Gastrocnemius medialis (tissue), 4 donors: ENCODE measurements at regions not wholly inside any gene's neighbourhood (a gene's known extent, or its start where the extent isn't known, plus 50 kb on each side); places are given as distances from the start of the nearest gene placed in this dataset.

Experiments
- ATAC-seq, 2 donors: fragments of 150-250 bp; one replicate each; pipeline ENCODE4 v1.9.1; 2016
- DNase-seq, 2 donors: peaks; one replicate each; pipeline ENCODE4 v3.0.0-alpha.2; 2019
- H3K27ac ChIP-seq, 4 donors: fragments of 200-600 bp; sonication (generic); 1 replicate in 1 of 4; 2 replicates in 3 of 4; pipeline ENCODE4 v1.5.1; 2016 to 2018; ENCODE audit warnings: mild to moderate bottlenecking in 2 of 4, moderate library complexity in 1 of 4
- H3K27me3 ChIP-seq, 3 donors: fragments of 200-600 bp; sonication (generic) in 2 of 3; 1 replicate in 1 of 3; 2 replicates in 2 of 3; pipeline versions ENCODE4 v1.5.1 to v1.6.0; 2016 to 2019; ENCODE audit warnings: mild to moderate bottlenecking in 1 of 3, moderate library complexity in 1 of 3
- H3K36me3 ChIP-seq, 2 donors: fragments of 200-600 bp; sonication (generic) in 1 of 2; one replicate each; pipeline ENCODE4 v1.5.1; 2017 to 2018
- H3K4me1 ChIP-seq, 2 donors: fragments of 200-600 bp; sonication (generic) in 1 of 2; one replicate each; pipeline ENCODE4 v1.5.1; 2016 to 2017; ENCODE audit warnings: mild to moderate bottlenecking in 2 of 2
- H3K4me3 ChIP-seq, 4 donors: fragments of 200-600 bp; sonication (generic) in 3 of 4; 1 replicate in 1 of 4; 2 replicates in 3 of 4; pipeline ENCODE4 v1.5.1; 2016 to 2019; ENCODE audit warnings: mild to moderate bottlenecking in 2 of 4
- H3K9me3 ChIP-seq, 3 donors: fragments of 200-600 bp; sonication (generic) in 2 of 3; 1 replicate in 1 of 3; 2 replicates in 2 of 3; pipeline ENCODE4 v1.5.1; 2016 to 2019
- CTCF ChIP-seq, 5 experiments: fragments of 450-650 bp in 3 of 5; fragments of 200-600 bp in 2 of 5; sonication (generic) in 2 of 5; IDR thresholded peaks in 4 of 5; conservative IDR thresholded peaks in 1 of 5; 1 replicate in 4 of 5; 2 replicates in 1 of 5; pipeline ENCODE4 v1.5.1; 2016 to 2019; ENCODE audit warnings: antibody characterized with exemption in 5 of 5, mild to moderate bottlenecking in 3 of 5, moderate library complexity in 3 of 5
- POLR2A ChIP-seq, 2 donors: fragments of 450-650 bp; IDR thresholded peaks; one replicate each; pipeline ENCODE4 v1.6.1; 2017; ENCODE audit warnings: antibody characterized with exemption in 2 of 2, mild to moderate bottlenecking in 2 of 2, moderate library complexity in 2 of 2
- in situ Hi-C, 4 donors: fragments of 200-750 bp; cut with MboI; loops; one replicate each; pipeline versions ENCODE4 v1.15.0 to v1.8.0; 2017; ENCODE audit warnings: low sequenced_read_pairs in 4 of 4
- intact Hi-C: fragments of 100-400 bp; cut with DNase I; formaldehyde crosslinking; loops from one replicate; pipeline ENCODE4 v1.15.1; 2023; ENCODE audit warnings: low total_unique reads

- H3K9me3 ChIP-seq, result no peaks in the 10 kb centered on the region
- no peaks in the 10 kb centered on the region for H3K4me1 ChIP-seq
- intact Hi-C loops (no loop called here), in situ Hi-C loops (no loop called here)
- no peak overlapping the region for H3K4me3 ChIP-seq
- no peak for TF ChIP-seq POLR2A (IDR thresholded peaks at IDR 0.05)
- no peaks in the 10 kb centered on the region for H3K36me3 ChIP-seq
- ATAC-seq (no peak), DNase-seq (no peak)
- H3K27ac ChIP-seq, result no peak overlapping the region
- H3K27me3 ChIP-seq, result no peaks in the 10 kb centered on the region
These were observed 392.0 kb downstream of the IL20RB start for GRCh38 chr3:137349557-137350348.

- ATAC-seq (no peak), DNase-seq (no peak)
- in situ Hi-C loops, result no loop called here
- Histone ChIP-seq H3K27me3 (no peaks in the 10 kb centered on the region), H3K27ac (no peak overlapping the region), H3K4me3 (no peak overlapping the region), H3K4me1 (no peaks in the 10 kb centered on the region), H3K36me3 (no peaks in the 10 kb centered on the region), H3K9me3 (no peaks in the 10 kb centered on the region)
- no peak for TF ChIP-seq POLR2A (IDR thresholded peaks at IDR 0.05)
- TF ChIP-seq CTCF (IDR thresholded peaks at IDR 0.05 in 4 of 5, conservative IDR thresholded peaks at IDR 0.05 in 1 of 5), result no peak
- intact Hi-C loops, result no loop called here
These were observed 402.9 kb downstream of the IL20RB start for GRCh38 chr3:137360531-137361201.

- H3K36me3 ChIP-seq, result no peaks in the 10 kb centered on the region
- no peaks in the 10 kb centered on the region for H3K4me1 ChIP-seq
- DNase-seq (no peak), ATAC-seq (no peak)
- TF ChIP-seq POLR2A (IDR thresholded peaks at IDR 0.05), result no peak
- TF ChIP-seq CTCF (IDR thresholded peaks at IDR 0.05 in 4 of 5, conservative IDR thresholded peaks at IDR 0.05 in 1 of 5), result no peak
- no peaks in the 10 kb centered on the region for H3K27me3 ChIP-seq
- H3K9me3 ChIP-seq, result no peaks in the 10 kb centered on the region
- no peak overlapping the region for H3K27ac ChIP-seq
- in situ Hi-C loops (no loop called here), intact Hi-C loops (no loop called here)
- H3K4me3 ChIP-seq, result no peak overlapping the region
These were observed 382.0 kb upstream of the SOX14 start for GRCh38 chr3:137382005-137382594.

- intact Hi-C loops (no loop called here), in situ Hi-C loops (no loop called here)
- H3K9me3 ChIP-seq, result no peaks in the 10 kb centered on the region
- no peak for ATAC-seq
- H3K27ac ChIP-seq, result no peak overlapping the region
- H3K4me3 ChIP-seq, result no peak overlapping the region
- H3K4me1 ChIP-seq, result no peaks in the 10 kb centered on the region
- H3K36me3 ChIP-seq, result no peaks in the 10 kb centered on the region
- TF ChIP-seq POLR2A (IDR thresholded peaks at IDR 0.05) (no peak), CTCF (IDR thresholded peaks at IDR 0.05 in 4 of 5, conservative IDR thresholded peaks at IDR 0.05 in 1 of 5) (no peak)
- no peaks in the 10 kb centered on the region for H3K27me3 ChIP-seq
- DNase-seq, result no peak
These were observed 378.2 kb upstream of the SOX14 start for GRCh38 chr3:137385922-137386321.

GRCh38 chr3:137409584-137409983 is 354.5 kb upstream of the SOX14 start:
- Histone ChIP-seq H3K36me3 (no peaks in the 10 kb centered on the region), H3K27ac (no peak overlapping the region), H3K4me3 (no peak overlapping the region), H3K4me1 (no peaks in the 10 kb centered on the region), H3K27me3 (no peaks in the 10 kb centered on the region), H3K9me3 (no peaks in the 10 kb centered on the region)
- TF ChIP-seq CTCF (IDR thresholded peaks at IDR 0.05 in 4 of 5, conservative IDR thresholded peaks at IDR 0.05 in 1 of 5) (no peak), POLR2A (IDR thresholded peaks at IDR 0.05) (no peak)
- intact Hi-C loops, result no loop called here
- DNase-seq (no peak), ATAC-seq (no peak)
- in situ Hi-C loops, result no loop called here
